ENCODE measurements at regions not wholly inside any gene's neighbourhood (a gene's known extent, or its start where the extent isn't known, plus 50 kb on each side); places are given as distances from the start of the nearest gene placed in this dataset.

GRCh38 chr18:61187971-61188370 lies 145.3 kb upstream of the CDH20 start:
- no peak for ATAC-seq
- TF ChIP-seq SMC3 (conservative IDR thresholded peaks at IDR 0.05; ENCODE audit: insufficient read depth, low read depth, low read length) (no peak), POLR3G (IDR thresholded peaks at IDR 0.05; ENCODE audit: extremely low read depth, insufficient read length, insufficient replicate concordance) (no peak), ESRRA (IDR thresholded peaks at IDR 0.05; ENCODE audit: borderline replicate concordance, low read depth) (no peak), KDM2B (CRISPR knock-in tag; IDR thresholded peaks at IDR 0.05) (no peak), HDAC1 (IDR thresholded peaks at IDR 0.05) (no peak), BCL6 (CRISPR knock-in tag; IDR thresholded peaks at IDR 0.05) (no peak), RFX7 (CRISPR knock-in tag; IDR thresholded peaks at IDR 0.05) (no peak)
- H3K36me3 ChIP-seq (ENCODE audit: control insufficient read depth, insufficient read depth, low read length): no peaks in the 10 kb centered on the region
- no TSS peak for BruUV-seq (replicated peaks)
- no peaks in the 10 kb centered on the region for H3K9me3 ChIP-seq (replicated peaks; ENCODE audit: control insufficient read depth, insufficient read depth, low read depth, low read length)
- WGBS (ENCODE audit: insufficient coverage, low coverage, missing lambda C conversion rate): 0% methylated on average over 3 of the region's 3 CpGs
- no peaks in the 10 kb centered on the region for H3K79me2 ChIP-seq (ENCODE audit: control insufficient read depth, insufficient read depth, low read length)
- POLR2A ChIA-PET: no interaction called here
- H3K27ac ChIP-seq (ENCODE audit: extremely low read depth, low read depth, low read length): no peak overlapping the region
- no peaks in the 10 kb centered on the region for H3K4me1 ChIP-seq (replicated peaks in 1 of 2; ENCODE audit: control insufficient read depth in 2 of 2, insufficient read depth in 2 of 2, low read length in 2 of 2)
- no peaks in the 10 kb centered on the region for H3K27me3 ChIP-seq (ENCODE audit: control insufficient read depth in 2 of 2, insufficient read depth in 2 of 2, low read length in 2 of 2)
- H3K9ac ChIP-seq (ENCODE audit: insufficient read depth in 1 of 2, low read depth in 2 of 2, low read length in 2 of 2): no peak overlapping the region
- H3K4me3 ChIP-seq: no peak overlapping the region
- CTCF ChIA-PET (ENCODE audit: low intra/inter-chr PET ratio): no interaction called here
- DNase-seq (ENCODE audit: extremely low read depth in 1 of 4, low spot score in 3 of 4): no peak
- FAIRE-seq: no peak
- intact Hi-C loops (cut with micrococcal nuclease) (no loop called here), in situ Hi-C loops (cut with MboI) (no loop called here)
- H3K9me1 ChIP-seq (ENCODE audit: control insufficient read depth, insufficient read depth, low read length): no peaks in the 10 kb centered on the region
- H4K20me1 ChIP-seq (replicated peaks; ENCODE audit: control insufficient read depth, insufficient read depth, low read length): no peaks in the 10 kb centered on the region
- H3K4me2 ChIP-seq (ENCODE audit: insufficient read depth, low read length): no peak overlapping the region
- no peak overlapping the region for H2AFZ ChIP-seq (ENCODE audit: low read depth, low read length)

- TF ChIP-seq EP400 (IDR thresholded peaks at IDR 0.05): no peak
- no peak for TF ChIP-seq BHLHE40 (IDR thresholded peaks at IDR 0.05; ENCODE audit: low read length)
- no peak for TF ChIP-seq ZNF23 (CRISPR knock-in tag; IDR thresholded peaks at IDR 0.05)
- TF ChIP-seq ZNF3 (CRISPR knock-in tag; IDR thresholded peaks at IDR 0.05): no peak
- no peak for TF ChIP-seq ZNF57 (CRISPR knock-in tag; IDR thresholded peaks at IDR 0.05)
- TF ChIP-seq ID3 (CRISPR knock-in tag; IDR thresholded peaks at IDR 0.05): no peak
- TF ChIP-seq ID3 (tag; IDR thresholded peaks at IDR 0.05): no peak
- TF ChIP-seq, protein P1, sequence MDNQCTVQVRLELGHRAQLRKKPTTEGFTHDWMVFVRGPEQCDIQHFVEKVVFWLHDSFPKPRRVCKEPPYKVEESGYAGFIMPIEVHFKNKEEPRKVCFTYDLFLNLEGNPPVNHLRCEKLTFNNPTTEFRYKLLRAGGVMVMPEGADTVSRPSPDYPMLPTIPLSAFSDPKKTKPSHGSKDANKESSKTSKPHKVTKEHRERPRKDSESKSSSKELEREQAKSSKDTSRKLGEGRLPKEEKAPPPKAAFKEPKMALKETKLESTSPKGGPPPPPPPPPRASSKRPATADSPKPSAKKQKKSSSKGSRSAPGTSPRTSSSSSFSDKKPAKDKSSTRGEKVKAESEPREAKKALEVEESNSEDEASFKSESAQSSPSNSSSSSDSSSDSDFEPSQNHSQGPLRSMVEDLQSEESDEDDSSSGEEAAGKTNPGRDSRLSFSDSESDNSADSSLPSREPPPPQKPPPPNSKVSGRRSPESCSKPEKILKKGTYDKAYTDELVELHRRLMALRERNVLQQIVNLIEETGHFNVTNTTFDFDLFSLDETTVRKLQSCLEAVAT (IDR thresholded peaks at IDR 0.05): no peak
- TF ChIP-seq NR3C1 (CRISPR knock-in tag; IDR thresholded peaks at IDR 0.05): no peak
- no peak for DNase-seq (ENCODE audit: extremely low read depth in 1 of 4, low spot score in 3 of 4)
- in situ Hi-C loops (cut with MboI) (no loop called here), intact Hi-C loops (cut with micrococcal nuclease) (no loop called here)
- Histone ChIP-seq H3K4me1 (replicated peaks in 1 of 2; ENCODE audit: control insufficient read depth in 2 of 2, insufficient read depth in 2 of 2, low read length in 2 of 2) (no peaks in the 10 kb centered on the region), H3K27me3 (ENCODE audit: control insufficient read depth in 2 of 2, insufficient read depth in 2 of 2, low read length in 2 of 2) (no peaks in the 10 kb centered on the region), H3K4me3 (no peak overlapping the region), H3K4me2 (ENCODE audit: insufficient read depth, low read length) (no peak overlapping the region), H3K9me3 (replicated peaks; ENCODE audit: control insufficient read depth, insufficient read depth, low read depth, low read length) (no peaks in the 10 kb centered on the region), H3K9ac (ENCODE audit: insufficient read depth in 1 of 2, low read depth in 2 of 2, low read length in 2 of 2) (no peak overlapping the region), H2AFZ (ENCODE audit: low read depth, low read length) (no peak overlapping the region), H3K79me2 (ENCODE audit: control insufficient read depth, insufficient read depth, low read length) (no peaks in the 10 kb centered on the region), H3K36me3 (ENCODE audit: control insufficient read depth, insufficient read depth, low read length) (no peaks in the 10 kb centered on the region), H3K9me1 (ENCODE audit: control insufficient read depth, insufficient read depth, low read length) (no peaks in the 10 kb centered on the region), H3K27ac (ENCODE audit: extremely low read depth, low read depth, low read length) (no peak overlapping the region), H4K20me1 (replicated peaks; ENCODE audit: control insufficient read depth, insufficient read depth, low read length) (no peaks in the 10 kb centered on the region)
- FAIRE-seq: no peak
- ChIA-PET CTCF (ENCODE audit: low intra/inter-chr PET ratio) (no interaction called here), POLR2A (no interaction called here)
- BruUV-seq (replicated peaks): no TSS peak
- 0% methylated on average over 3 of the region's 3 CpGs for WGBS (ENCODE audit: insufficient coverage, low coverage, missing lambda C conversion rate)
- no peak for ATAC-seq
Measured at GRCh38 chr18:61189376-61189775, 143.9 kb upstream of the CDH20 start.
